HUES48 (cell line): ENCODE measurements at regions not wholly inside any gene's neighbourhood (a gene's known extent, or its start where the extent isn't known, plus 50 kb on each side); places are given as distances from the start of the nearest gene placed in this dataset.

Experiments
- H3K27ac ChIP-seq: one replicate; pipeline ENCODE4 v1.7.0; 2013; ENCODE audit warnings: low read depth, low read length, inconsistent platforms
- H3K27me3 ChIP-seq: 2 replicates; pipeline ENCODE4 v1.6.1; 2013; ENCODE audit warnings: mild to moderate bottlenecking, low read length; ENCODE audit not compliant: control insufficient read depth, insufficient read depth
- H3K36me3 ChIP-seq: 2 replicates; pipeline ENCODE4 v1.6.1; 2013; ENCODE audit warnings: low read length; ENCODE audit not compliant: control insufficient read depth, insufficient read depth
- H3K4me1 ChIP-seq: 2 replicates; pipeline ENCODE4 v1.6.1; 2013; ENCODE audit warnings: mild to moderate bottlenecking, low read length; ENCODE audit not compliant: control insufficient read depth, insufficient read depth
- H3K4me3 ChIP-seq: 2 replicates; pipeline ENCODE4 v1.5.1; 2013; ENCODE audit warnings: mild to moderate bottlenecking, low read depth, low read length
- H3K9ac ChIP-seq: 2 replicates; pipeline ENCODE4 v1.6.1; 2013; ENCODE audit warnings: mild to moderate bottlenecking, low read depth, low read length, moderate library complexity
- H3K9me3 ChIP-seq: 2 replicates; pipeline ENCODE4 v1.6.1; 2013; ENCODE audit warnings: low read length; ENCODE audit not compliant: control insufficient read depth, insufficient read depth

DNA sequence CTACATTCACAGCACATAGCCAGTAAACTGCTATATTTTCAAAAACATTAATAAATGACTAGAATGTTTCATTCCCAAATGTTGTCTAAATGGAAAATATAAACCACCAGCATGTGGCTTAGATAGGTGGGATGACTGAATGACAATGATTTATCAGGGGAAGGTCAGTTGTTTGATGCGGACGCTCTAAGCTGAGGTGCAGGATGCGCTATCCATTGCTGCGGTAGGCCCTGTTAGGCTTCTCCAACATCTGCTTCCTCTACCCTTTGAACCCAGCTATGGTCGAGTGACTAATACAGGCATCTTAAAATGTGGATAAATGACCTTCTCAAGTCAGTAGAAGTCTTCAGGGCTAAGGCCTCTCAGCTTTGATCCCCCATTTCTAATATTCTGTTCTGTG lies 584.2 kb downstream of the CMPK2 start:
- H3K27me3 ChIP-seq: no peaks in the 10 kb centered on the region
- H3K9me3 ChIP-seq: no peaks in the 10 kb centered on the region
- H3K9ac ChIP-seq: no peak overlapping the region
- H3K4me3 ChIP-seq: no peak overlapping the region
- no peaks in the 10 kb centered on the region for H3K36me3 ChIP-seq
- H3K27ac ChIP-seq: no peak overlapping the region
- no peaks in the 10 kb centered on the region; the same call in 1 of the 2 replicates for H3K4me1 ChIP-seq

DNA sequence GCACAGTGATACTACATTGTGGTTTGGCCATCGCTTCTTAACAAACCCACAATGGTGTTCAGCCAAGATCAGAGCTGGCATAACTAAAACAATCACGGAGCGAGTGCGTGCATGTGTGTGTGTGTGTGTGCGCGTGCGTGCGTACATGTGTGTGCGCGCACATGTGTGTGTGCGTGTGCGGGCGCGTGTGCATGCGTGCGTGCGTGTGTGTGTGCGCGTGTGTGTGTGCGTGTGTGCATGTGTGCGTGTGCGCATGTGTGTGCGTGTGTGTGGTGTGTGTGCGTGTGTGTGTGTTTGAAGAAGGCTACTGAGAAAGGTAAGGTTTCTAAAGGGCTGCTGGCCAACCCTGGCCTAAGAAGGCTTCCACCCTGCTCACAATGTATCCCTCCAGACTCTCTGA lies 582.4 kb downstream of the CMPK2 start:
- Histone ChIP-seq H3K27me3 (no peaks in the 10 kb centered on the region), H3K4me3 (no peak overlapping the region), H3K9ac (no peak overlapping the region), H3K27ac (no peak overlapping the region), H3K4me1 (no peaks in the 10 kb centered on the region; the same call in 1 of the 2 replicates), H3K36me3 (no peaks in the 10 kb centered on the region), H3K9me3 (no peaks in the 10 kb centered on the region)

- Histone ChIP-seq H3K9me3 (no peaks in the 10 kb centered on the region; the same call in 1 of the 2 replicates), H3K4me3 (no peak overlapping the region), H3K27ac (no peak overlapping the region), H3K4me1 (no peaks in the 10 kb centered on the region), H3K9ac (no peak overlapping the region), H3K27me3 (no peaks in the 10 kb centered on the region), H3K36me3 (no peaks in the 10 kb centered on the region)
Observed at GRCh38 chr2:6287406-6287805, 578.3 kb downstream of the CMPK2 start.

GRCh38 chr2:6288791-6289190 lies 576.9 kb downstream of the CMPK2 start:
- H3K9ac ChIP-seq: no peak overlapping the region
- H3K36me3 ChIP-seq: no peaks in the 10 kb centered on the region
- H3K27me3 ChIP-seq: no peaks in the 10 kb centered on the region
- H3K9me3 ChIP-seq: peaks cover 7% of the 10 kb centered on the region; the same call in 1 of the 2 replicates
- no peak overlapping the region for H3K4me3 ChIP-seq
- no peak overlapping the region for H3K27ac ChIP-seq
- no peaks in the 10 kb centered on the region for H3K4me1 ChIP-seq

DNA sequence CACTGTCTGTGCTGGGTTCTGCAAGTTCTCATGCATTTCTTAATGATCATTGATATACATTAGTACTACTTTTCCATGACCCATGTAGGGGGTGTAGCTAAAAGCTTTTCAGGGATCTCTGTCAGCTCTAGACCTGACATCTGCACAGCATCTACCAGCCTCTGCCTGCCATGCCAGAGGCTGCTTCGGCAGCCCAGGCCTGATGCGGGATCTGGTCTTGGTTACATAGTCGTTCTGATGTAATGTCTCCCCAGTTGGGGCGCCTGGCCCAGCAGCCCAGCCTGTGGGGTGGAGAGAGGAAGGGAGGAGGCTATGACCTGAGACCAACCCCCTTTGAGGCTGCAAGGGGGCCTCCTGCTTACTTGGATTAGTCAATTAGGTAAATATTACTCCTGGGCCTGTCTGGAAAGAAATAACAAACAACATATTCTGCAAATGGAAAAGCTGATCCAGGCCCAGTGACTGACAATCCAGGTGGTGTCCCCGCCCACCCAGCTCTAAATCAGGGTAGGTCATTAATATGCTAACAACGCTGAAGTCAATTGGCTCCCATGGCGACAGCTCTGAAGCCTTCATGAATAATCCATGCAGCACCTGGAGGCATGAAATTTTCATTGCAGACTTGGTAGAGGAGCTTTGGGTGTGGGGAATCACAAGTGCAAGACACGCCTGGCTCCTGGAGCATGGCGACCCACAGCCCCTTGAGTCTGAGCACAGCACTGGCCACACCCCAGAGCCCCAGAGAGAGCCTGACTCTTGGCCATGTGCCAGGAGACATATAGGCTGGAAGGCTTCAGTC lies 575.3 kb downstream of the CMPK2 start:
- Histone ChIP-seq H3K4me1 (no peaks in the 10 kb centered on the region), H3K27ac (no peak overlapping the region), H3K4me3 (no peak overlapping the region), H3K27me3 (no peaks in the 10 kb centered on the region), H3K36me3 (no peaks in the 10 kb centered on the region), H3K9ac (no peak overlapping the region), H3K9me3 (peaks cover 7% of the 10 kb centered on the region; the same call in 1 of the 2 replicates)

DNA sequence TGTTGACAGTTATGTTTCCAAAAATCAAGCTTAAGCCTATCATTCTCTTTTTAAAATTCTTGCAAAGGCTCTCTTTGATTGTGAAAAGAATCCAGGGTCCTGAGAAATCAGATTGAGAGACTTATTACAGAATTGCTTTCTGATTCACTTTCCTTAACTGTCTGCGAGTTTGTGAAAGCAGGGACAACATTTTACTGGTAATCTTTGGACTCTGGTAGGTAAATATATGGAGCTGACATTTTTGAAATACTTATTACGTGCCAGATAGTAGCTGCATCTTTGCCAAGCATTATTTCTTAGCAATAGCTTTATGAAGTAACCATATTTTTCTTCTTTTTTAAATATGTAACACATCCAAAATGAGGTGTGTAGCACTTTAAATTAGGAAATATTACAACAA lies 570.9 kb downstream of the CMPK2 start:
- H3K9ac ChIP-seq: no peak overlapping the region
- H3K36me3 ChIP-seq: no peaks in the 10 kb centered on the region
- peaks cover 7% of the 10 kb centered on the region; the same call in 1 of the 2 replicates for H3K9me3 ChIP-seq
- no peak overlapping the region for H3K27ac ChIP-seq
- no peaks in the 10 kb centered on the region for H3K4me1 ChIP-seq
- H3K27me3 ChIP-seq: no peaks in the 10 kb centered on the region
- H3K4me3 ChIP-seq: no peak overlapping the region

DNA sequence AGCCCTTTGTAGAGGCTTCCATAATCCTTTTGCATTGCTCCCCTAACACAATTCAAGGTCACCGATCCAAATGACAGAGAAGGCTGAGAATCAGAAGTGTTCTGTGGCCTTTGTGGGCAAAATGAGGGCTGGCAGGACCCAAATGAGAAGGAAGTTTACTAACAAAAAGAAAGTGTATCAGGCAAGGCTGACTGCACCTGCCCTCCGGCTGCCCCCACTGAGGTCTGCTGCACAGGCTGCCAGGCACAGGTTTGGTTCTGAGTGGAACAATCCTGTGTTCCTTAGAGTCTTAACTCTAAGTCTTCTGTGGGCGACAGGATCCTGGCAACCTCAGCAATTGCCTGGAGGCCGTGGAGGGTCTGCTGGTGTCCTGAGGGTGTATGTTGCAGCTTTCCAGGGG lies 568.5 kb downstream of the CMPK2 start:
- Histone ChIP-seq H3K36me3 (no peaks in the 10 kb centered on the region), H3K9me3 (peaks cover 7% of the 10 kb centered on the region; the same call in 1 of the 2 replicates), H3K4me1 (no peaks in the 10 kb centered on the region), H3K27me3 (no peaks in the 10 kb centered on the region), H3K9ac (no peak overlapping the region), H3K4me3 (no peak overlapping the region), H3K27ac (no peak overlapping the region)

GRCh38 chr2:6301426-6301825 lies 564.3 kb downstream of the CMPK2 start:
- H3K9ac ChIP-seq: no peak overlapping the region
- H3K27ac ChIP-seq: no peak overlapping the region
- H3K4me1 ChIP-seq: no peaks in the 10 kb centered on the region
- no peaks in the 10 kb centered on the region for H3K9me3 ChIP-seq
- H3K4me3 ChIP-seq: no peak overlapping the region
- no peaks in the 10 kb centered on the region for H3K27me3 ChIP-seq
- H3K36me3 ChIP-seq: no peaks in the 10 kb centered on the region

DNA sequence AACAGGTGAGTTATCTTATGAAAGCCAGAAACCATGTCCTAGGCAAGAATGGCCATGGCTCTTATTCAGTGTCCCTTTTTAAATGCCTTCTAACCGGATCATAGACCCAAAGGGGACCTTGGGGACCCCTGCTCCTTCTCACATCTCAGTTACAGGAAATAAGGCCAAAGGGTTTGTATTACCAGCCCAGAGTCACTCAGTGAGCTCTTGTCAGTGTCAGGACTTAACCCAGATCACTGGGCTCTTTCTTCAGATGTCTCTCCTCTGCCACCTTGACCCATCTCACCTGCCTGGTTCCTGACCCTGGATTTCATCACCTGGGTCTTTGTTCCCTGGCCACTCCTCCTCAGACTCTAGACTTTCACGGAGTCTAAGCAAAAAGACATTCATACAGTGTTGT lies 556.7 kb downstream of the CMPK2 start:
- no peaks in the 10 kb centered on the region for H3K36me3 ChIP-seq
- no peaks in the 10 kb centered on the region for H3K9me3 ChIP-seq
- no peak overlapping the region for H3K27ac ChIP-seq
- no peak overlapping the region for H3K9ac ChIP-seq
- H3K27me3 ChIP-seq: no peaks in the 10 kb centered on the region
- no peak overlapping the region for H3K4me3 ChIP-seq
- no peaks in the 10 kb centered on the region for H3K4me1 ChIP-seq

GRCh38 chr2:6309415-6310255 lies 556.1 kb downstream of the CMPK2 start:
- no peak overlapping the region for H3K27ac ChIP-seq

More at GRCh38 chr2:6309415-6310255, 556.1 kb downstream of the CMPK2 start:
- no peaks in the 10 kb centered on the region for H3K36me3 ChIP-seq
- no peaks in the 10 kb centered on the region for H3K9me3 ChIP-seq
- no peaks in the 10 kb centered on the region for H3K4me1 ChIP-seq
- H3K4me3 ChIP-seq: no peak overlapping the region
- no peak overlapping the region for H3K9ac ChIP-seq
- H3K27me3 ChIP-seq: no peaks in the 10 kb centered on the region
